Fibroblast of pulmonary artery (primary cell): ENCODE measurements at regions not wholly inside any gene's neighbourhood (a gene's known extent, or its start where the extent isn't known, plus 50 kb on each side); places are given as distances from the start of the nearest gene placed in this dataset.

Experiments used
- DNase-seq: peaks from one replicate; pipeline ENCODE4 v3.0.0-alpha.2; 2010; ENCODE audit warnings: low read depth
- H3K4me3 ChIP-seq: replicated peaks from 2 replicates; pipeline ENCODE4 v1.5.1; 2011; ENCODE audit warnings: low read depth, mild to moderate bottlenecking, control low read depth, low read length, moderate library complexity
- CTCF ChIP-seq: IDR thresholded peaks from 2 replicates; pipeline ENCODE4 v1.5.1; 2011; ENCODE audit warnings: mild to moderate bottlenecking, control low read depth, low read length, inconsistent platforms; ENCODE audit errors: missing control alignments

- TF ChIP-seq CTCF, result no peak
- DNase-seq, result no peak
- no peak overlapping the region for H3K4me3 ChIP-seq
Observed at GRCh38 chr10:130742941-130743675, 568.4 kb downstream of the TCERG1L start.

GRCh38 chr10:130743751-130744271, 567.7 kb downstream of the TCERG1L start:
- no peak for DNase-seq
- no peak overlapping the region for H3K4me3 ChIP-seq
- no peak for TF ChIP-seq CTCF

- TF ChIP-seq CTCF, result no peak
- no peak for DNase-seq
- no peak overlapping the region for H3K4me3 ChIP-seq
Observed at GRCh38 chr10:130744631-130745030, 566.9 kb downstream of the TCERG1L start.

- no peak overlapping the region for H3K4me3 ChIP-seq
- no peak for DNase-seq
- TF ChIP-seq CTCF, result no peak
Observed at GRCh38 chr10:130745251-130745650, 566.3 kb downstream of the TCERG1L start.

GRCh38 chr10:130745821-130746220, 565.7 kb downstream of the TCERG1L start:
- no peak for DNase-seq
- TF ChIP-seq CTCF, result no peak
- no peak overlapping the region for H3K4me3 ChIP-seq

GRCh38 chr10:130746311-130746710, 565.2 kb downstream of the TCERG1L start:
- DNase-seq, result no peak
- no peak for TF ChIP-seq CTCF
- no peak overlapping the region for H3K4me3 ChIP-seq

- H3K4me3 ChIP-seq, result no peak overlapping the region
- no peak for DNase-seq
- no peak for TF ChIP-seq CTCF
Observed at GRCh38 chr10:130747356-130747755, 564.2 kb downstream of the TCERG1L start.
